ENCODE measurements at regions not wholly inside any gene's neighbourhood (a gene's known extent, or its start where the extent isn't known, plus 50 kb on each side); places are given as distances from the start of the nearest gene placed in this dataset.

GRCh38 chr5:62115014-62115413, 191.0 kb upstream of the KIF2A start:
- Mint-ChIP-seq H3K27me3 (ENCODE audit: low read depth) (peaks cover 34% of the 10 kb centered on the region), H3K27ac (no peak overlapping the region), H3K36me3 (no peaks in the 10 kb centered on the region), H3K4me1 (no peaks in the 10 kb centered on the region), H3K4me3 (no peak overlapping the region), H3K9me3 (peaks cover 3% of the 10 kb centered on the region)
- TF ChIP-seq CTCF (IDR thresholded peaks at IDR 0.05; ENCODE audit: unreplicated experiment) = no peak
- no peak for DNase-seq (ENCODE audit: low spot score in 2 of 2, unreplicated experiment in 2 of 2)

GRCh38 chr5:62124266-62124665, 181.7 kb upstream of the KIF2A start:
- Mint-ChIP-seq H3K9me3 (no peaks in the 10 kb centered on the region), H3K4me1 (no peaks in the 10 kb centered on the region), H3K27ac (no peak overlapping the region), H3K27me3 (ENCODE audit: low read depth) (peaks cover 25% of the 10 kb centered on the region), H3K4me3 (no peak overlapping the region), H3K36me3 (no peaks in the 10 kb centered on the region)
- no peak for TF ChIP-seq CTCF (IDR thresholded peaks at IDR 0.05; ENCODE audit: unreplicated experiment)
- no peak for DNase-seq (ENCODE audit: low spot score in 2 of 2, unreplicated experiment in 2 of 2)

- TF ChIP-seq CTCF (IDR thresholded peaks at IDR 0.05; ENCODE audit: unreplicated experiment) = no peak
- H3K27ac Mint-ChIP-seq = no peak overlapping the region
- no peaks in the 10 kb centered on the region for H3K9me3 Mint-ChIP-seq
- no peaks in the 10 kb centered on the region for H3K36me3 Mint-ChIP-seq
- no peaks in the 10 kb centered on the region for H3K4me1 Mint-ChIP-seq
- H3K4me3 Mint-ChIP-seq = no peak overlapping the region
- DNase-seq (ENCODE audit: low spot score in 2 of 2, unreplicated experiment in 2 of 2) = no peak
- peaks cover 17% of the 10 kb centered on the region for H3K27me3 Mint-ChIP-seq (ENCODE audit: low read depth)
Observed at GRCh38 chr5:62126090-62126489, 179.9 kb upstream of the KIF2A start.

GRCh38 chr5:62127098-62127736, 178.8 kb upstream of the KIF2A start:
- no peak for DNase-seq (ENCODE audit: low spot score in 2 of 2, unreplicated experiment in 2 of 2)
- Mint-ChIP-seq H3K9me3 (no peaks in the 10 kb centered on the region), H3K4me1 (no peaks in the 10 kb centered on the region), H3K4me3 (no peak overlapping the region), H3K27ac (no peak overlapping the region), H3K27me3 (ENCODE audit: low read depth) (peaks cover 22% of the 10 kb centered on the region), H3K36me3 (no peaks in the 10 kb centered on the region)
- TF ChIP-seq CTCF (IDR thresholded peaks at IDR 0.05; ENCODE audit: unreplicated experiment) = no peak

- Mint-ChIP-seq H3K9me3 (no peaks in the 10 kb centered on the region), H3K4me1 (no peaks in the 10 kb centered on the region), H3K4me3 (no peak overlapping the region), H3K36me3 (no peaks in the 10 kb centered on the region), H3K27me3 (ENCODE audit: low read depth) (peaks cover 14% of the 10 kb centered on the region), H3K27ac (no peak overlapping the region)
- DNase-seq (ENCODE audit: low spot score in 2 of 2, unreplicated experiment in 2 of 2) = no peak
- no peak for TF ChIP-seq CTCF (IDR thresholded peaks at IDR 0.05; ENCODE audit: unreplicated experiment)
Observed at GRCh38 chr5:62130107-62130506, 175.9 kb upstream of the KIF2A start.

- H3K27me3 Mint-ChIP-seq (ENCODE audit: low read depth) = peaks cover 25% of the 10 kb centered on the region
- no peaks in the 10 kb centered on the region for H3K36me3 Mint-ChIP-seq
- no peak overlapping the region for H3K4me3 Mint-ChIP-seq
- no peak overlapping the region for H3K27ac Mint-ChIP-seq
- no peak for DNase-seq (ENCODE audit: low spot score in 2 of 2, unreplicated experiment in 2 of 2)
- H3K4me1 Mint-ChIP-seq = no peaks in the 10 kb centered on the region
- no peak for TF ChIP-seq CTCF (IDR thresholded peaks at IDR 0.05; ENCODE audit: unreplicated experiment)
- H3K9me3 Mint-ChIP-seq = no peaks in the 10 kb centered on the region
Observed at GRCh38 chr5:62132276-62132675, 173.7 kb upstream of the KIF2A start.

All from mesothelial cell of epicardium (in vitro differentiated cells).